Panc1 (cell line): ENCODE measurements at regions not wholly inside any gene's neighbourhood (a gene's known extent, or its start where the extent isn't known, plus 50 kb on each side); places are given as distances from the start of the nearest gene placed in this dataset.

Source experiments
- ATAC-seq: fragments of 200-7000 bp; cut with Tn5 transposase; 2 replicates; pipeline ENCODE4 v1.9.1; 2020; ENCODE audit warnings: mild to moderate bottlenecking, moderate library complexity
- BruUV-seq: library from RNA; stranded (reverse); fragments of 400-500 nt; replicated peaks from 2 replicates; lab custom pipeline; 2021; lab: Mats Ljungman, UMichigan
- CTCF ChIA-PET: fragments of 300-600 bp; sonication (Branson Sonifier 250); formaldehyde crosslinking; loops from one replicate; lab custom pipeline; 2022; ENCODE audit warnings: antibody characterized with exemption; lab: Charles Lee
- POLR2A ChIA-PET: fragments of 300-600 bp; sonication (Branson Sonifier 250); formaldehyde crosslinking; loops from one replicate; lab custom pipeline; 2022; ENCODE audit warnings: antibody characterized with exemption; lab: Charles Lee
- DNase-seq: peaks from one replicate; pipeline ENCODE4 v3.0.0-alpha.2; 2010; ENCODE audit warnings: low read depth, low spot score
- H3K27ac ChIP-seq: 2 replicates; pipeline ENCODE4 v1.5.1; 2011; ENCODE audit warnings: mild to moderate bottlenecking, low read length, inconsistent platforms
- H3K27me3 ChIP-seq: fragments of 200-500 bp; sonication (Bioruptor generic); 2 replicates; pipeline ENCODE4 v1.6.0; 2014; ENCODE audit warnings: low read length, inconsistent platforms; ENCODE audit not compliant: control insufficient read depth, insufficient read depth
- H3K36me3 ChIP-seq: fragments of 200-500 bp; sonication (Bioruptor generic); 2 replicates; pipeline ENCODE4 v1.5.1; 2014; ENCODE audit warnings: inconsistent platforms, mild to moderate bottlenecking, low read length, moderate library complexity; ENCODE audit not compliant: control insufficient read depth, insufficient read depth
- H3K4me1 ChIP-seq: 2 replicates; pipeline ENCODE4 v1.5.1; 2011; ENCODE audit warnings: inconsistent platforms, mild to moderate bottlenecking, low read length, moderate library complexity; ENCODE audit not compliant: control insufficient read depth, insufficient read depth
- H3K4me3 ChIP-seq, 2 experiments: 2 replicates each; pipeline ENCODE4 v1.5.1; 2011 to 2012; ENCODE audit warnings: low read depth in 2 of 2, low read length in 2 of 2, mild to moderate bottlenecking in 2 of 2, inconsistent platforms in 1 of 2, moderate library complexity in 1 of 2
- H3K9me3 ChIP-seq: fragments of 200-500 bp; sonication (Bioruptor generic); 2 replicates; pipeline ENCODE4 v1.5.1; 2014; ENCODE audit warnings: low read depth, mild to moderate bottlenecking, inconsistent platforms, low read length, moderate library complexity; ENCODE audit not compliant: control insufficient read depth, insufficient read depth
- POLR2AphosphoS5 ChIP-seq: IDR thresholded peaks from 2 replicates; pipeline ENCODE4 v1.6.1; 2012; ENCODE audit warnings: mild to moderate bottlenecking, low read depth, low read length, moderate library complexity
- SIN3A ChIP-seq: IDR thresholded peaks from 2 replicates; pipeline ENCODE4 v1.6.1; 2012; ENCODE audit warnings: low read depth, mild to moderate bottlenecking, low read length, moderate library complexity, borderline replicate concordance; ENCODE audit not compliant: insufficient read depth
- TCF7L2 ChIP-seq: IDR thresholded peaks from 2 replicates; pipeline ENCODE4 v1.6.1; 2011; ENCODE audit warnings: mild to moderate bottlenecking, low read depth, low read length, inconsistent platforms
- in situ Hi-C: cut with HindIII; loops from 2 replicates; pipeline ENCODE4 v1.10.0; 2016; ENCODE audit warnings: low sequenced_read_pairs, low pct_unique_long_range_greater_than_20kb
- intact Hi-C: fragments of 100-400 bp; cut with micrococcal nuclease; formaldehyde crosslinking; loops from one replicate; pipeline ENCODE4 v1.10.0; 2022; ENCODE audit not compliant: unreplicated experiment
- TF ChIP-seq, protein P1 (sequence below), 2 experiments: IDR thresholded peaks; 2 replicates each; pipeline ENCODE4 v1.6.1; 2011 to 2012; ENCODE audit warnings: low read depth in 2 of 2, control low read depth in 1 of 2, low read length in 1 of 2, mild to moderate bottlenecking in 1 of 2, moderate library complexity in 1 of 2; ENCODE audit not compliant: insufficient read depth in 1 of 2
- TF ChIP-seq, protein P2 (sequence below): fragments of 450-650 bp; IDR thresholded peaks from 2 replicates; pipeline ENCODE4 v1.5.1; 2017; ENCODE audit warnings: mild to moderate bottlenecking

- in situ Hi-C loops (no loop called here), intact Hi-C loops (no loop called here)
- ChIA-PET CTCF (no interaction called here), POLR2A (no interaction called here)
- H3K36me3 ChIP-seq, result no peaks in the 10 kb centered on the region
- DNase-seq (no peak), ATAC-seq (no peak)
- no peak for TF ChIP-seq TCF7L2
- TF ChIP-seq, protein P1, sequence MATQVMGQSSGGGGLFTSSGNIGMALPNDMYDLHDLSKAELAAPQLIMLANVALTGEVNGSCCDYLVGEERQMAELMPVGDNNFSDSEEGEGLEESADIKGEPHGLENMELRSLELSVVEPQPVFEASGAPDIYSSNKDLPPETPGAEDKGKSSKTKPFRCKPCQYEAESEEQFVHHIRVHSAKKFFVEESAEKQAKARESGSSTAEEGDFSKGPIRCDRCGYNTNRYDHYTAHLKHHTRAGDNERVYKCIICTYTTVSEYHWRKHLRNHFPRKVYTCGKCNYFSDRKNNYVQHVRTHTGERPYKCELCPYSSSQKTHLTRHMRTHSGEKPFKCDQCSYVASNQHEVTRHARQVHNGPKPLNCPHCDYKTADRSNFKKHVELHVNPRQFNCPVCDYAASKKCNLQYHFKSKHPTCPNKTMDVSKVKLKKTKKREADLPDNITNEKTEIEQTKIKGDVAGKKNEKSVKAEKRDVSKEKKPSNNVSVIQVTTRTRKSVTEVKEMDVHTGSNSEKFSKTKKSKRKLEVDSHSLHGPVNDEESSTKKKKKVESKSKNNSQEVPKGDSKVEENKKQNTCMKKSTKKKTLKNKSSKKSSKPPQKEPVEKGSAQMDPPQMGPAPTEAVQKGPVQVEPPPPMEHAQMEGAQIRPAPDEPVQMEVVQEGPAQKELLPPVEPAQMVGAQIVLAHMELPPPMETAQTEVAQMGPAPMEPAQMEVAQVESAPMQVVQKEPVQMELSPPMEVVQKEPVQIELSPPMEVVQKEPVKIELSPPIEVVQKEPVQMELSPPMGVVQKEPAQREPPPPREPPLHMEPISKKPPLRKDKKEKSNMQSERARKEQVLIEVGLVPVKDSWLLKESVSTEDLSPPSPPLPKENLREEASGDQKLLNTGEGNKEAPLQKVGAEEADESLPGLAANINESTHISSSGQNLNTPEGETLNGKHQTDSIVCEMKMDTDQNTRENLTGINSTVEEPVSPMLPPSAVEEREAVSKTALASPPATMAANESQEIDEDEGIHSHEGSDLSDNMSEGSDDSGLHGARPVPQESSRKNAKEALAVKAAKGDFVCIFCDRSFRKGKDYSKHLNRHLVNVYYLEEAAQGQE (IDR thresholded peaks at IDR 0.05; ENCODE audit: insufficient read depth in 1 of 2, low read depth in 2 of 2, low read length in 1 of 2), result no peak
- no peak for TF ChIP-seq SIN3A
- TF ChIP-seq, protein P2, sequence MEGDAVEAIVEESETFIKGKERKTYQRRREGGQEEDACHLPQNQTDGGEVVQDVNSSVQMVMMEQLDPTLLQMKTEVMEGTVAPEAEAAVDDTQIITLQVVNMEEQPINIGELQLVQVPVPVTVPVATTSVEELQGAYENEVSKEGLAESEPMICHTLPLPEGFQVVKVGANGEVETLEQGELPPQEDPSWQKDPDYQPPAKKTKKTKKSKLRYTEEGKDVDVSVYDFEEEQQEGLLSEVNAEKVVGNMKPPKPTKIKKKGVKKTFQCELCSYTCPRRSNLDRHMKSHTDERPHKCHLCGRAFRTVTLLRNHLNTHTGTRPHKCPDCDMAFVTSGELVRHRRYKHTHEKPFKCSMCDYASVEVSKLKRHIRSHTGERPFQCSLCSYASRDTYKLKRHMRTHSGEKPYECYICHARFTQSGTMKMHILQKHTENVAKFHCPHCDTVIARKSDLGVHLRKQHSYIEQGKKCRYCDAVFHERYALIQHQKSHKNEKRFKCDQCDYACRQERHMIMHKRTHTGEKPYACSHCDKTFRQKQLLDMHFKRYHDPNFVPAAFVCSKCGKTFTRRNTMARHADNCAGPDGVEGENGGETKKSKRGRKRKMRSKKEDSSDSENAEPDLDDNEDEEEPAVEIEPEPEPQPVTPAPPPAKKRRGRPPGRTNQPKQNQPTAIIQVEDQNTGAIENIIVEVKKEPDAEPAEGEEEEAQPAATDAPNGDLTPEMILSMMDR, result no peak
- TF ChIP-seq POLR2AphosphoS5, result no peak
- no peaks in the 10 kb centered on the region for H3K9me3 ChIP-seq
- no peak overlapping the region for H3K4me3 ChIP-seq
- no peaks in the 10 kb centered on the region for H3K4me1 ChIP-seq
- peaks cover 7% of the 10 kb centered on the region for H3K27me3 ChIP-seq
- BruUV-seq, result no TSS peak
- H3K27ac ChIP-seq, result no peak overlapping the region
Observed at GRCh38 chr10:125431149-125431548, 251.8 kb downstream of the TEX36 start.

GRCh38 chr10:125428054-125428453 is 254.9 kb downstream of the TEX36 start:
- H3K36me3 ChIP-seq, result no peaks in the 10 kb centered on the region
- H3K27me3 ChIP-seq, result peaks cover 8% of the 10 kb centered on the region
- ATAC-seq (no peak), DNase-seq (no peak)
- ChIA-PET POLR2A (no interaction called here), CTCF (no interaction called here)
- H3K4me3 ChIP-seq, result no peak overlapping the region
- in situ Hi-C loops, result no loop called here
- TF ChIP-seq TCF7L2, result no peak
- TF ChIP-seq POLR2AphosphoS5, result no peak
- no peak for TF ChIP-seq SIN3A
- TF ChIP-seq, protein P1 (IDR thresholded peaks at IDR 0.05; ENCODE audit: insufficient read depth in 1 of 2, low read depth in 2 of 2, low read length in 1 of 2), result no peak
- TF ChIP-seq, protein P2, result no peak
- no peaks in the 10 kb centered on the region for H3K4me1 ChIP-seq
- no peaks in the 10 kb centered on the region for H3K9me3 ChIP-seq
- H3K27ac ChIP-seq, result no peak overlapping the region
- intact Hi-C loops, result no loop called here
- no TSS peak for BruUV-seq
